Gastrocnemius medialis (tissue), 4 donors: ENCODE measurements at regions not wholly inside any gene's neighbourhood (a gene's known extent, or its start where the extent isn't known, plus 50 kb on each side); places are given as distances from the start of the nearest gene placed in this dataset.

Experiments
- POLR2A ChIP-seq, 2 donors: fragments of 450-650 bp; IDR thresholded peaks; one replicate each; pipeline ENCODE4 v1.6.1; 2017; ENCODE audit warnings: antibody characterized with exemption in 2 of 2, mild to moderate bottlenecking in 2 of 2, moderate library complexity in 2 of 2
- TF ChIP-seq, protein P1 (sequence below), 5 experiments: fragments of 450-650 bp in 3 of 5; fragments of 200-600 bp in 2 of 5; sonication (generic) in 2 of 5; IDR thresholded peaks in 4 of 5; conservative IDR thresholded peaks in 1 of 5; 1 replicate in 4 of 5; 2 replicates in 1 of 5; pipeline ENCODE4 v1.5.1; 2016 to 2019; ENCODE audit warnings: antibody characterized with exemption in 5 of 5, mild to moderate bottlenecking in 3 of 5, moderate library complexity in 3 of 5

DNA sequence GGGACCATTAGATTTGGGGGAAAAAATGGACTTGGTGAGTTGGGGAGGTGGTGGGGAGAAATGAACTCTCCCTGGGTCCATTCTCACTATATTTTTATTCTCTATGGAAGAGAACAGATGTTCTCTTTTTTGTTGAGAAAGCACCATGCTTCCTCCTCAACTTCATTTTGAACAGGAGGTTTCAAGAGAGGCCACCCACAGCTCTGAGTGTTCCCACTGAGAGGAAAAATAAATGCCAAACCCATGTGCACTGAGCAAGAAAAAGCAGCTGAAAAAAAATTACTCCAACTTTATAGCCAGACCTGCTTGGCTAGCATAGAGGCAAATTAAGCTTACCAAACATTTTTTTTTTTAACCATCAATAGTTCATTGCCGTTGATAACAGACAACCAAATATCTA is 883.6 kb downstream of the KCNJ2 start:
- TF ChIP-seq, protein P1, sequence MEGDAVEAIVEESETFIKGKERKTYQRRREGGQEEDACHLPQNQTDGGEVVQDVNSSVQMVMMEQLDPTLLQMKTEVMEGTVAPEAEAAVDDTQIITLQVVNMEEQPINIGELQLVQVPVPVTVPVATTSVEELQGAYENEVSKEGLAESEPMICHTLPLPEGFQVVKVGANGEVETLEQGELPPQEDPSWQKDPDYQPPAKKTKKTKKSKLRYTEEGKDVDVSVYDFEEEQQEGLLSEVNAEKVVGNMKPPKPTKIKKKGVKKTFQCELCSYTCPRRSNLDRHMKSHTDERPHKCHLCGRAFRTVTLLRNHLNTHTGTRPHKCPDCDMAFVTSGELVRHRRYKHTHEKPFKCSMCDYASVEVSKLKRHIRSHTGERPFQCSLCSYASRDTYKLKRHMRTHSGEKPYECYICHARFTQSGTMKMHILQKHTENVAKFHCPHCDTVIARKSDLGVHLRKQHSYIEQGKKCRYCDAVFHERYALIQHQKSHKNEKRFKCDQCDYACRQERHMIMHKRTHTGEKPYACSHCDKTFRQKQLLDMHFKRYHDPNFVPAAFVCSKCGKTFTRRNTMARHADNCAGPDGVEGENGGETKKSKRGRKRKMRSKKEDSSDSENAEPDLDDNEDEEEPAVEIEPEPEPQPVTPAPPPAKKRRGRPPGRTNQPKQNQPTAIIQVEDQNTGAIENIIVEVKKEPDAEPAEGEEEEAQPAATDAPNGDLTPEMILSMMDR (IDR thresholded peaks at IDR 0.05 in 4 of 5, conservative IDR thresholded peaks at IDR 0.05 in 1 of 5) = no peak
- TF ChIP-seq POLR2A (IDR thresholded peaks at IDR 0.05) = no peak
